IPS DF 4.7 (cell line): ENCODE measurements at regions not wholly inside any gene's neighbourhood (a gene's known extent, or its start where the extent isn't known, plus 50 kb on each side); places are given as distances from the start of the nearest gene placed in this dataset.

ENCODE experiments used
- DNase-seq: peaks from one replicate; pipeline ENCODE4 v3.0.0-alpha.2; 2013; ENCODE audit warnings: low spot score; ENCODE audit errors: extremely low read depth

DNA sequence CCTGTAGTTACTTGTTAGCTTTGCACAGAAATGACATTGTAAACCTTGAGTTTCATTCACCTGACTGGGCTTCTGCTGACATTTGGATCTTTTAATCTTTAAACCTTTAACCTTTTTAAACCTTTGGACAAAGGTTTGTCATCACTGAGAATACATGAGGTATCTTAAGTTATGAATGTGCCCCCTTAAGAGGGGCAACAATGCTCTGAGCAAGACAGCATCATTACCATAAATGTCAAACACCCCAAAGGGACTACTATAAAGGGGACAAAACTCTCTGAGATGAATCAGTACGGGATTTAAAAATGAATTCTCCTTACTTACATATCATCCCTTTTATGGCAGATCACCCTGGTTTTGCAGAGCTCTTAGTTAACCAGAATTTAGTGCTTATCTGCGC lies 203.3 kb downstream of the COG6 start:
- DNase-seq, result no peak

DNA sequence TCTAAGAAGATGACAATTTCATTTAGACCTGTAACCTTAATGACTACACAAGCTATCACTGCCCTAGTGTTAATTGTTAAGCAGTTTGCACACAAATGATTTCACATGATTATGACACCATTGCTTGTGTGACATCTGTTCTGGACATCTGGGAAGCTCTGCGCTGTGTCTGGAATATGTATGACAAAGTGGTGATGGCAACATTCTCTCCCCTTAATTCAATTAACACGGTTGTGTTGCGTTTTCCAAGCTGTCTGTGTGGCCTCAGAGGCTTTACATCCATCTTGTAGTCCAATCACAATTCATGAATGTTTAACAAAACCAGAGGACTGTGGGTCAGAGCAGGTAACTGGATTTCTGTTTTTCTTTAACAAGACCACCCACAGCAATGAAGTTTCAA lies 204.4 kb downstream of the COG6 start:
- no peak for DNase-seq

DNA sequence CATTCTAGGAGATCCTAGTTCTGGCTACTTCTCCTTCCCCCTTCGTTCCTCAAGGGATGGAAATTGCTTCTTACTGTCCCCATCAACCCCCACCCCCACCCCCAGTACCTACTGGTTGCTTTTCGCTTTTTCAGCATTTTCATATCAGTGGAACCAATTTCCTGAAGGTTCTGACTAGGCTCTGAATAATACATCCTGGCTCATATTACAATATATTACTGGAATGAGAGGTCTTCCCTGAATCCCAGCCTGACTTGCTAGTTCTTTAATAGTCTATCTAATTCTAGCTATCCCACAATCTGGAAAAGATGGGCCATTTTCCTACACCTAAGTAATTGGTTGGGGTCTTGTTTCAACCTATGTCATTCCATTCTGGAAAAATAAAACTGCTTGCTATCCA lies 207.4 kb downstream of the COG6 start:
- no peak for DNase-seq

DNA sequence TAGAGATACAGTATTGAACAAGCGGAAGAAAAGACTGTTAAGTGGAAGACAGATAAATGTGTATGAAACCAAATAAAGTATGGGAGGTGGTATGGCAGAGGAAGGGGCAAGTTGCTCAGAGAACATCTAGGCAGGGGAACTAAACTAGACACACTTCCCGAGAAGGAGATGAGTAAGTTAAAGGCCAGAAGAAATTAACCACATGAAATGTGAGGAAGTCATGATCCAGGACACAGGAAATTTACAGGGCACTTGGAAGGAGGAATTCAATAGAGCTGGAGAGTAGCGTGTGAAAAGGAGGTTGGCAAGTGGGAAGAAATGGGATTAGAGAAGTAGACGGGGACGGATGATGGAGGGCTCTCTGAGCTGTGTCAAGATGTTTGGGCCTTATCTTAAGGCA lies 208.8 kb downstream of the COG6 start:
- DNase-seq, result no peak

DNA sequence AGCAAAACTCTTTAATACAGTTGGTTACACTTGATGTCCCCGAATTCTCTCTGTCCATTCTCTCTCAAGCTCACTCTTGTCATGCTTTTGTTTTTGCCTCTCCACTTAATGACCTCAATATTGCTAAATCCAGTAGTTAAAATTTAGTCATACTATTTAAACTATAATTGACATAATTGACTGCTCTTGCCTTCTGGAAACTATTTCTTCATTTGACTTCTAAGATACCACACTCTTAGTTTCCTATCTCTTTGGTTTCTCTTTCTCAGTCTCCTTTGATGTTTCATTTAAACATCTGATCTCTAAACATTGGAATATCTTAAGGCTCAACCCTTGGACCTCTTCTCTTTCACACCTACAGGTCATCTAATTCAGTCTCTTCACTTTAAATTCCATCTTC lies 211.3 kb downstream of the COG6 start:
- DNase-seq, result no peak

DNA sequence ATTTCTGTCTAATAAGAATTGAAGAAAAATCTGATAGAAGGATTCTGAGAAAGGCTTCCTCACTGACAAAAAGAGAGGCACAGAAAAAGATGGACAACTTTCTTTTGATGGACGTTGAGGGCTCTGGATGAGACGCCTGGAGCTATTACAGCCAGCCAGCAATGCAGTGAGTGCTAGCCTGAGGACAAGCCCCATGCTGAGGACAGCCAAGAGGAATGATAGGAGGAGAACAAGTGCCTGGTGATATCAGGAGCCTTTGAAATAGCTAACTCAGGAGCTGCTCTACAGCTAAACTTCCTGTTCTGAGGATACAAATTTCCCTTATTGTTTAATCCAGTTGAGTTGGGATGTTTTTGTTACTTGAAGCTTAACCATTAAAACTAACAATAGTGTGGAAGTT lies 212.3 kb downstream of the COG6 start:
- no peak for DNase-seq

DNA sequence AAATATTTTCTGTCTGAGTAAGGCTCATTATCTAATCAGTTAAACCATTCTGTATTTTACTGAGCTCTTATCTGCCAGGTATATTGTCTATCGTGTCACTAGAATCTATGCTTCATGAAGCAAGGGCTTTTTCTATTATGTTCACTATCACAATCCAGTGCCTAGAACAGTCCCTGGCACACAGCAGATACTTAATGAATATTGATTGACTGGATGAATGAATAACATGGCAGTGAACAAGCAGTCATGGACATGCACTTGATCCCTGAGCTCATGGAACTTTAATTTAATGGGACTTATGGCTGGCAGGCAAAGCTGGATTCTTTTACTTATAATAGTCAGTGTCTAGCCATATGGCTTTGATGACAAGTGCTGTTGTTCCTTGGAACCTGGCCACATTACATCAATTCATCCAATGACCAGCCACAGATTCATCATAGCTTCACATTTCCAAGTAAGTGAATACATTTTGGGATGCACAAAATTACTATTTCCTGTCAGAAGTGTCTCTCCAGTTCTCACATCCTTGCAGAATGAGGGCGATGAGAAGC lies 214.8 kb downstream of the COG6 start:
- no peak for DNase-seq

DNA sequence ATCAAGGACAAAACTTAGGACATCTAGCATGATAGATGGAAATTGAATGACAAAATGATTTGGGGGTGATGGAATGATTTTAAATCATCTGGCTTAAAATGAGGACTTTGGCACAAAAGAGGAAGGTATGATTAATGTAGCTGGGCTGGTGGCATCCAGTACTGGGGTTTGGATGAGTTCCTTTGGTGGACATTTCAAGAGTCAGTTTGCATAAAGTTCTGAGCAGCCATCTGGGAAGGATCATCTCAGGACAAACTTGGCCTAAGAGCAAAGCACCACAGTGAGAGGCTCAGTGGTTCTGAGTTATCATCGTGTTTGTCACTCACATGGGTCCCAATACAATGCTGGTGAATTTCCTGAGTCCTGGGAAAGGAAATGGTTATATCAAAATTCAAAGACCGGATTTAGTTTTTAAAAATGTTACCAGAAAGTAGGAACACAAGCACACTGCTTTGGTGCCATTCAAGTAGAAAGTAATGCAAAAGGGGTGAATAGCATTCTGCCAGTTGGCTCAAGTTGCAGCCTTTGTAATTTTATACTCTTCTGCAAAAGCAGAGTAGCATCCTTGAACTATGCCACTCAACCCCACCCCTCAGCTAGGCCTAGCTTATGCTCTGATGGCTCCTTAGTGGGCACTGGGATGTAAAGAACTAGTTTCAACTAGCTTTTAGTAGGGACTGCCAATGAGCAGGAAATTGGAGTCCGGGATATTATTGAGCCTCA lies 219.0 kb downstream of the COG6 start:
- DNase-seq, result no peak

DNA sequence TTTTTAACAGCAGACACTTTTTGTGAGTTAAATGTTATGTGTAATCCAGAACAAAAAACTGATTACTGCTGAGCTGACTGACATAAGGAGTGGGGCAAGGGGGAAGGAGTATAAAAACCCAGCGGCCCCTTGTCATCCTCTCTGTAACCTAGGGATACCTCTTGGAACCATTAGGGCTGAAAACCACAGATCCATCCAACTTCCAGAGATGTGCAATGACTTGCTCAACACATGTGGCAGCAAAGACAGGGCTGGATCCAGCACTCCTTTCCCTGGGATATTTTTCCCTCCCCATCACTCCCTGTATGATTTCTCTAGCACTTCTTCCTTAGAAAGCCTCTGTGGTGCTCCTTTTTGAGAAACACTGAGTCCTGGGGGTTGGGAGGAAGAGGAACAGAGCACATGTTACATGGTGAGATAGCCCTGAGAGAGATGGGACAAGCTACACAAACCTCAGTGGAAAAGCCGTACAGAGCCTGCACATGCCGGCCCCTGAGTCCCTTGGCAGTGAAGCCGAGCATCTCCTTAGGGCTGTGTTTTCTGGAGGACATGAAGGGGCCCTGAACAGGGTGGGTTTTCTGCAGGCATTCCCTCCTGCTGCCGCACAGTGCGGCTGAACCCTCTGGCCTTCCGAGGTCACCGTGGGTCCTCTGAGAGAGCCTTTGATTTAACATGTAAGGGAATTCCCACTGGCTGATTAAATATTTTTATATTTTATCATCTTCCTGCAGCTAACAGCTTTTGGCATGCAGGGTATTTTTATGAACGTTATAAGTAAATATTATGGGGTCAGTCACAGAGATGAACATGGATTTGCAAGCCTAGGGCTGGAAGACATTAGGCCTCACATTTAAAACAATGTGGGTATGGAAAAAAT lies 219.9 kb downstream of the COG6 start:
- no peak for DNase-seq

DNA sequence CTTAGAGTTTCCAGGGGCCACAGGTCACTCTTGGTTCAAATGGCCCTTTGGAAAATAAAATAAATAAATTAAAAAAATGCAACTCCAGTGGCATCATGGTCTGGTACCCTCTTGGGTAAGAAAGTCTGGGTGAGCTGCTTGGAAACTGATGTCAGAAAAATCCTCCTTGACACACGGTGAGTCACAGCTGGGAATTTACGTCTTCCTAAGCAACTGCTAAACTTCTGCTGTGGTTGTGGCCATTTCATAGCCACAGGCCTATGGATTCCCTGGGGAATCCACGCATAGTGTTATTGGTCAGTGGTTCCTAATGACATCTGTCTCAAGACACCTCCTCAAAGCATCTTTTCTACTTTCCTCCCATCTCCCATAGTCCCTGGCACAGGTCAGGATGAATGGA lies 220.8 kb downstream of the COG6 start:
- no peak for DNase-seq

DNA sequence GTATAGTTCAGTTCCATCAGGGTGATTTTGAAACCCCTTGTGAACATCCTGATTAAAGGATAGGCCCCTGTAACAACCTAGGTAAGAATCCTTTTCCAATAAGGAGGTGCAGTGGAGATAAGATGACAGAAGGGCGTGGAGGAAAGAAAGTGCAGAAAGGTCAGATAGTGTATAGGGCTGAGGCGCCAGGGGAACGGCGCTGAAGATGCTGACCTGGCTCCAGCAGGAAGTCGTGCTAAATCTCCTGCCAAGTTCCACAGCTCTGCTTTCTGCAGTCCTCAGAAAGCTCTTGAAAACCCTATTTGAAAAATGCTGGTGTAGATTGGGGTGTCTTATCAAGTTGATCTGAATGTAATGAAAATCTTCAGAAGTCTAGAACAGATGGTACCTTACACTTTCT lies 221.7 kb downstream of the COG6 start:
- no peak for DNase-seq

DNA sequence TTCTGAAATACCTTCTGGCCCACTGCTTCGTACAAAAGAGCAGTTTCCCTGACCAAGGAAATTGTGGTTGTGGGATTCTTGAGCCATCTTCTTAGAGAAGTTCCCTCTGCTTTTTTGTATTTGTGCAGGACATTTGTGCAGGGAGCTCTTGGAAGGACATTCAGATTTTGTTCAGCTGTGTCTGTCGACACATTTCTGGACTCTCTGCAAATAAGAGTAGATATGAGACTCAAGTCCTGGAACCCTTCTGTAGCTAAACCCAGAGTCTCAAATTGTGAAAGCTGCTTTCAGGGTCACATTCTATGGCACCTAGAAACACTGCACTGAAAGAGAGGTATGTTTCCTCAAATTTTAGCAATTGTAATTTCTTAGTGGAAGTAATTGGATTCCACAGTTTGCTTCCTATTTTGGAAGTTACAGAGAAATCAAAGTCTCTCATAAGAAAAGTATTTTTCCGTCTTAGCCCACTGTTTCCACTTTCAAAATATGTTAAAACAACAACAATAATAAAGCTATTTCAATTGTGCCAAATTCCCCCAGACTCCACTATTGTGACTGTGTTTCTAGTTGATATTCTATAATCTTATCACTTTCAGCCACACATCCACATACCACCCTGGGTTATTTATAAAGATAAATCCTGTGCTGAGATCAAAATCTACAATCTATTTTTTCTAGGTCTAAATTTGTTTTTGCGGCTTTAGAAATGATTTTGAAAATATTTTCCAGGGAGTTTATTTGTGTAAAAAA lies 224.0 kb downstream of the COG6 start:
- no peak for DNase-seq

DNA sequence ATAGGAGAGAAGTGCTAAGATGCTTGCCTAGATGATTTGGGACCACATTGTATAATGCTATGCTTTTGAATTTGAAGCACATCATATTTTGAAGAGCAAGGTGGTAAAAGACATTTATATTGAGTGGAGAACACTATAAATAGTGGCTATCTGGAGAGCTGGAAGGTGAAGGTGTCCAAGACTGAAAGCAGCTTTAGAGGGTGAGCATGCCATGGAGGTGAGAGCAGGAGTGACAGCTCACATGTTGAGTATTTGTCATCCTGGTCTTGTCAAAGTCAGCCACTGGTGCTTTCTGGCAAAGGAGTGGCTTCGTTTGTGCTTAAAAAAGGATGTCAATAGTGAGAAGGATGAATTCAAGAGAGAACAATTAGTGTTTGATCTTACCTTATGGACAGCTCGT lies 225.9 kb downstream of the COG6 start:
- no peak for DNase-seq

DNA sequence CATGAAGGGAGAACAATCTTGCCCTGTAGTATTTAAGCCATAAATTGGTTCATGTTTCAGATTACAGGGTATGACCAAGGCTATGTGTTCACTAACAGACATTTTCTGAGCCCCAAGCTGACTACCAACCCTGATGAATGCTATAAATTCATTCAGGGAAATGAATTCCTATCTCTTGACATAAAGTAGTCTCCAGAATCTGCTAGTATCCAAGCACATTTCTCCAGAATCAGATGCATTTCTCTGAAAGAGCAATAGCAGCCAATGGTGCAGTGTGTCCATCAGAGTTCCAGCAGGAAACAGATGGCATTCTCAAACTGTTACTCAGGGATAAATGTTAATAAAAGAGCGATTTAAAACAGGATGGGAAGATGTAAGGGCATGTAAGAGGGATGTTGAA lies 226.4 kb downstream of the COG6 start:
- no peak for DNase-seq

DNA sequence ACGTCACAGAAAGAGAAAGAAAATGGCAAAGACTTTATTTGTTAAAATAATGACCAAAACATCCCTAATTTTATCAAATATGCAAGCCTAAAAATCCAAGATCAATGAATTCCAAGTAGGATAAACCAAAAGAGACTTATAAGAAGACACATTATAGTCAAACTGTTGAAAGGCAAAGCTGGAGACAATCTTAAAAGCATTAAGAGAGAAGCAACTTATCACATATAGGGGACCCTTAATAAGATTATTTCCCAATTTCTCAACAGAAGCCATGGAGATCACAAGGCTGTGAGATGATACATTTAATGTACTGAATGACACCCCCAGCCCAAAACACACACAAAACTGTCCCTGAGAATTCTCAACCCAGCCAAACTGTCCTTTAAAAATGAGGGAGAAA lies 228.7 kb downstream of the COG6 start:
- DNase-seq, result no peak

DNA sequence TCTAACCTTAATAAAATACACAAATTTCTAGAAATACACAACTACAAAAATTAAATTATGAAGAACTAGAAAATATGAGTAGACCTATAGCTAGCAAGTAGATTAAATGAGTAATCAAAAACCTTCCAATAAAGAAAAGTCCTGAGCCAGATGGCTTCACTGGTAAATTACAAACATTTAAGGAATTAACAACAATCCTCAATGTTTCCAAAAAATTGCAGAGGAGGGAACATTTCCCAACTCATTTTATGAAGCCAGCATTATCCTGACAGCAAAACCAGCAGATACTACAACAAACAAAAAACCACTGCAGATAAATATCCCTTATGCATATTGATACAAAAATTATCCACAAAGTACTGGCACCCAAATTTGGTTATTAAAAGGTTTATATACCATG lies 230.9 kb downstream of the COG6 start:
- no peak for DNase-seq

DNA sequence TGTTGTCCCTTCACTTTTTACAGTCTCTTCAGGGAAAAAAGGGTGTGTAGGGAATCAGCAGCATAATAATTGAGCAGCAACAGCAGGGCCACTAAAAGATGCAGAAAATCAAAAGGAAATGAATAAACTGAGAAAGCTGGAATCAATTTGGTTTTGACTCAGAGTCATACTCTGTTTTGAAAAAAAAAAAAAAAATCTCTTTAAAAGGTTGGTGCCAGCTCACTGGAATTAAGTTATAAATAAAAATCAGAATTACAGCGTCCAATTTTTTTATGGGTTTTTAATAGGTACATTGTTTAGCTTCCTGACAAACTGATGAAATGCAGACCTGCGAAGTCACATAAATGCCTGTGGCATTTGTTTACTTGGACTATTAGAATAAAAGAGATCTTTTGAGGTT lies 231.9 kb downstream of the COG6 start:
- no peak for DNase-seq

DNA sequence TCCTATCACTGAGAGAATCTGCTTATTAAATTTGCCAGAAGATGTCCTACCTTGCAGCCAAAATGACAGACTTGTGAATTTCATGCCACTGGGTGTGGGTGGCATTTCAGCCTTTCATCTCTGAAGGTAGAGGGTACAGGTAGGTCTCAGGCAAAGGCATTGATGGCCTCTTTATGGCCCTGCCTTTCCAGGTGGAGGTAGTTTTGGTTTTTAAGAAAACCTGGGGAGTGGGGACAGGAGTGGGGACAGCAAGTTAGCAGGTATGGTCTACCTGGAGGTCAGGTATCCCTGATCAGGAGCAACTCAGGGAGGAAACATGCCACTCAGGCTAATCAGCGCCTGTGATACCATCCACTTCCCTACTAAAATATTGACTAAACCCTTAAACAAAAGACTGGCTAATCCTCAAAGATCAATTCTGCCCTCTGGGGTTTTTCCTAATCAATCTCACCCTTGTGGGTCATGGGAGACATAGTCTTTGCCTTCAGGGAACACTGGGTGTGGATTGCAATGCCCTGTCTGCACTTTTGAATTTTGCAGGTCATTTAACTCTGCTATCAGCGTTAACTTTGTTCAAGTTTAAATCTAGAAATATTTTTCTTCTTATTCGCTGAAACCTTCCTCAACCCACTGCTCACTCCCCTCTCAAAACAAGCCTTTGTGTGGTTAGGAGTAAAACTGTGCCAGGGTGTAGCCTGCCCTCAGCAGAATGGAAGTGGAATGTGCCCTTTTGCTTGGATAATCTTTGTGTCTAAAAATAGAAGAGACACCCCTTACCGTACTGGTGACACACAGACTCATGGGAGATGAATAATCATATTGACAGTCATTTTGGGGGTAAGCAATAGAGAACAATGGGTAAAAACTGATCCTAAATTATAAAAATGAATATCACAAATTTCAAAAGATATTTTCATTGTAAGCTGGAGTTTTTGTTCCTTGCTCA lies 233.7 kb downstream of the COG6 start:
- DNase-seq, result no peak

DNA sequence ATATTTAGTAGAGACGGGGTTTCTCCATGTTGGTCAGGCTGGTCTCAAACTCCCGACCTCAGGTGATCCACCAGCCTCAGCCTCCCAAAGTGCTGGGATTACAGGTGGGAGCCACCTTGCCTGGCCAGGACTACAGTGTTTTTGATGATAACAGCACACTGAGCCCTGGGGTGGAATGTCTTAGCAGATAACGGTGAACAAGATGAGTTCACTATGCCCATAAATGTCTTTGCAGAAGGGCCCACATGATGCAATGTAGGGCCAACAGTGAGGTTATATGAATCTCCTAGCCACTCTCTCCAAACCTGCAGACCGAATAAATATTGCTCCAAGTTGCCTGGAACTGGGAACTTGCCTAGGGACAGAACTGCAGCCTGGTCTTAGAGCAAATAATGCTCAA lies 235.1 kb downstream of the COG6 start:
- no peak for DNase-seq

DNA sequence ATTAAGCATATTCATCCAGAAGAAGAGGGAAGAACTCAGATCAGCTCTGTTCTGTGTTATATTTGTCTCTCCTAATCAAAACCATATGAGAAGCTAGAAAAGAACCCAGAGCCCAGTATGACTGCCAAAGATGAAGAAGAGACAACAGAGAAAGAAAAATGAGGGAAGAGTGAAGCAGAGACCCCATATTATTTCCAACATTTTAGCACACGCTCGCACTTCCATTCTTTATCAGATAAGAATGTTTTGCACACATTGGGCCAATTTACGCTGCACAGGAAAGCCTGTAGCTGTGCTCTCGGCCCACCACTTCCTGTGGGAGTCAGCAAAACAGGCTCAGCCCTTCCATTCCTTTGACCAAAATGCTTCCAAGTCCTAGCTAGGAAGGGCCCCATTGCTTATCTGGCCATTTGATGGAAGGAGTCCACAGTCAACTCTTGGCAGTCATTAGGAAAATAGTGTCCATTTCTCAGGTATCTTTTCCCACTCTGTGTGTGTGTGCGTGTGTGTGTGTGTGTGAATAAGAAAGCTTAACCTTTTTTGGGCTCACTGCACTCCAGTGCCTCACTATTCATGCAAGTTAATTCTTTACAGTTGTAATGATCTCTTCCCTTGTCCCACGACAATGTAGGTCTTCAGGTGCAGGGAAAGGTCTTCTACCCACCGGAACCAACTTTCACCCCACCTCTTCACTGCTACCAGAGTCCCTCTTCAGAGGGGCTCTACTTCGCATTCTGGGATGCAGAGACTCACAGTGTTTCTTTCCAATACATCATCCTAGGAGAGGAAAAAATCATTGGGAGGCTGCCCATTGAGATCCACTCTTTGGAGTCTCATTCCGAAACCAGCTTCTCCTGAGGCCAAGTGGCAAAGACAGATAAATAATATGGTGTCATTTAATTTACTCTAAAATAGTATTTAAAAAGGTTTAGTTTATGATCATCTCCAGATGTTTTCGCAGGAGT lies 237.5 kb downstream of the COG6 start:
- DNase-seq, result no peak
